ENCODE measurements at regions not wholly inside any gene's neighbourhood (a gene's known extent, or its start where the extent isn't known, plus 50 kb on each side); places are given as distances from the start of the nearest gene placed in this dataset.

- no peak for TF ChIP-seq CTCF (IDR thresholded peaks at IDR 0.05; ENCODE audit: insufficient read depth, low read length)
- H3K4me3 ChIP-seq (ENCODE audit: low read depth, low read length) = no peak overlapping the region
- DNase-seq (ENCODE audit: low read depth) = no peak
Measured at GRCh38 chr18:77918730-77919129, 669.1 kb downstream of the GALR1 start.

DNA sequence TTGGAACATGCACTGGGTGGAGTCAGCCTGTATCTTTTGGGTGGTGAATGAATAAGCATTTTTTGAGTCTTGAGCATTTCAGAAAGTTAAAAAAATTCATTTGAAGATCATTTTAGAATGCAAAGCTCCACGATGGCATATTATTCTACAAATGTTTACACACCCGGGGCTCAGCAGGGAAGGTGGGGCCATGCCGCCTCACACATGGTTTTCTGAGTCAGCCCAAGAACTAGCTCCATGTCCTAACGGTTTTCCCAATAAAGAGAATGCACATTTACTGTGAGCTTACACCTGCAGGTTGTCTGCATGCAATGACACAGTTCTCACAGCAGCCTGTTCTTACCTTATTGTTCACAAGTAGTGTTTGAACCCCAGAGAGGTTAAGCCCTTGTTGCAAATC is 670.3 kb downstream of the GALR1 start:
- no peak for TF ChIP-seq CTCF (IDR thresholded peaks at IDR 0.05; ENCODE audit: insufficient read depth, low read length)
- no peak for DNase-seq (ENCODE audit: low read depth)
- H3K4me3 ChIP-seq (ENCODE audit: low read depth, low read length) = no peak overlapping the region

- TF ChIP-seq CTCF (IDR thresholded peaks at IDR 0.05; ENCODE audit: insufficient read depth, low read length) = no peak
- no peak overlapping the region for H3K4me3 ChIP-seq (ENCODE audit: low read depth, low read length)
- no peak for DNase-seq (ENCODE audit: low read depth)
Measured at GRCh38 chr18:77935342-77935741, 685.7 kb downstream of the GALR1 start.

DNA sequence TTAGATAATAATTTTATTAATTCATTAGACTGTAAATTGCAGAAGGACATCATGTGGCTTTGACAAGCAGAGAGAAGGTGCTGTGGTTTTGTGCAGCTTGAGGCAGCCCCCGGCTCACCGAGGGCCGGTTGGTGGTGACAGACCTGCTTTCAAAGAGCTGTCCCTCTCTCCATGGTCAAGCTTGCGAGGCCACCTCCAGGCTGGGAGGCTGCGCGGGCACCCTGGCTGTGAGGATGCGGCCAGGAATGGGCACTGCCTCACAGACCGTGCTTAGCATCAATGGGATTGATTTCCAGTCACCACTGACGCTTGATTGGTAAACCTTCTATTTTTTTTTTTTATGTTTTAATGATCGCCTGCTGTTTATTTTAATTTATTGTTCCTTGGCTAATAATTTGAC is 690.9 kb downstream of the GALR1 start:
- DNase-seq (ENCODE audit: low read depth) = no peak
- no peak overlapping the region for H3K4me3 ChIP-seq (ENCODE audit: low read depth, low read length)
- TF ChIP-seq CTCF (IDR thresholded peaks at IDR 0.05; ENCODE audit: insufficient read depth, low read length) = no peak

DNA sequence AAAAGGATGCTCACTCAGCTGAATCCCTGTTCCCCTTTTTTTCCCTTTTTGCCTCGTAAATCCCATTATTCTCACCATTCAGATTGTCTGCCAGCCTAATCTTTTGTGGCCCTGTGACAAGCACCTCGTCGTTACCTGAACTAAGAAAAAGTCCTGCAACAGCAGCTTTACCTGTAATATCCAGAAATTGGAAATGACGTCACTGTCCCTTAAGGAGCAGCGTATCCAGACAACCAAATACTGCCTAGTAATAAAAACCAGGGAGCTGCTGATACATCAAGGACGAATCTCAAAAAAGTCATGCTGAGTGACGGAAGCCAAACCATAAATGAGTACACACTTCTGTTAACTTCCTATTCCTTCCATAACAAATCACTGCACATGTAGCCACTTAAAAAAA is 694.9 kb downstream of the GALR1 start:
- no peak for TF ChIP-seq CTCF (IDR thresholded peaks at IDR 0.05; ENCODE audit: insufficient read depth, low read length)
- DNase-seq (ENCODE audit: low read depth) = no peak
- H3K4me3 ChIP-seq (ENCODE audit: low read depth, low read length) = no peak overlapping the region

DNA sequence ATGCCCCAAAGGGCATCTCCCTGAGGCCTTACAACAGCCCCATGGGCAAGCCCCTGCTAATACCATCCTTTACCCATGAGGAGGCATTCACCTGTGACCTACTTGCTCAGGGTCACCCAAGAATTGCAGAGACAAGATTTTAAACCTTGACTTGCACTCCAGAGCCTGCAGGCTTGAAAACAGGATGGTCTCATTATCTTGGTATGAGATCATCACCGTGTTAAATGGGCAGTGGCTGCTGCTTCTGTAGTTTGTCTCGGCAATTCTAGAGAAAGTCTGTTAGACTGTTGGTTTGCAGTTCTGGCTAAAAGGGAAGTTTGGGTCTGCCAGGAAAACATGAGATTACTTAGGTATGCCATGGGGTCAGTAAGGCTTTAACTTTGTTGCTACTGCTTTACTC is 698.9 kb downstream of the GALR1 start:
- H3K4me3 ChIP-seq (ENCODE audit: low read depth, low read length) = no peak overlapping the region
- DNase-seq (ENCODE audit: low read depth) = no peak
- no peak for TF ChIP-seq CTCF (IDR thresholded peaks at IDR 0.05; ENCODE audit: insufficient read depth, low read length)

- no peak overlapping the region for H3K4me3 ChIP-seq (ENCODE audit: low read depth, low read length)
- TF ChIP-seq CTCF (IDR thresholded peaks at IDR 0.05; ENCODE audit: insufficient read depth, low read length) = no peak
- no peak for DNase-seq (ENCODE audit: low read depth)
Measured at GRCh38 chr18:77949355-77949973, 699.8 kb downstream of the GALR1 start.

Measured in fibroblast of the aortic adventitia (primary cell).